SU-DHL-6 (cell line): ENCODE measurements at regions not wholly inside any gene's neighbourhood (a gene's known extent, or its start where the extent isn't known, plus 50 kb on each side); places are given as distances from the start of the nearest gene placed in this dataset.

Experiments used
- H2AFZ ChIP-seq: fragments of 200-600 bp; sonication (generic); 2 replicates; pipeline ENCODE4 v1.6.1; 2014; ENCODE audit warnings: low read depth, mild to moderate bottlenecking, moderate library complexity, mixed read lengths, antibody characterized with exemption, low read length; ENCODE audit not compliant: severe bottlenecking
- H3F3A ChIP-seq: fragments of 200-600 bp; shearing (Covaris generic); 2 replicates; pipeline ENCODE4 v1.6.0; 2016; ENCODE audit warnings: antibody characterized with exemption, mild to moderate bottlenecking; ENCODE audit not compliant: insufficient read depth
- H3K27ac ChIP-seq: fragments of 200-600 bp; sonication (generic); 2 replicates; pipeline ENCODE4 v1.5.1; 2016; ENCODE audit warnings: low read depth, mild to moderate bottlenecking, low read length, moderate library complexity, mixed read lengths
- H3K27me3 ChIP-seq: fragments of 200-600 bp; sonication (generic), shearing (Covaris generic); 2 replicates; pipeline ENCODE4 v1.6.0; 2014; ENCODE audit warnings: mild to moderate bottlenecking, low read length
- H3K36me3 ChIP-seq: fragments of 200-600 bp; sonication (generic); 2 replicates; pipeline ENCODE4 v1.6.1; 2014; ENCODE audit warnings: mild to moderate bottlenecking, low read length, mixed read lengths
- H3K4me2 ChIP-seq: fragments of 300-600, 200-600 bp; shearing (Covaris generic), sonication (generic); 2 replicates; pipeline ENCODE4 v1.6.0; 2014; ENCODE audit warnings: low read length, low read depth, mild to moderate bottlenecking; ENCODE audit not compliant: poor library complexity, severe bottlenecking
- H3K4me3 ChIP-seq: fragments of 200-600 bp; sonication (generic); 2 replicates; pipeline ENCODE4 v1.5.1; 2014; ENCODE audit warnings: antibody characterized with exemption, low read length, mild to moderate bottlenecking, mixed read lengths; ENCODE audit not compliant: insufficient read depth, poor library complexity, severe bottlenecking
- H3K79me2 ChIP-seq: fragments of 200-600 bp; sonication (generic); 2 replicates; pipeline ENCODE4 v1.6.1; 2014; ENCODE audit warnings: mild to moderate bottlenecking, low read length, moderate library complexity; ENCODE audit not compliant: insufficient read depth
- H3K9ac ChIP-seq: fragments of 200-600 bp; sonication (generic); 2 replicates; pipeline ENCODE4 v1.7.0; 2014; ENCODE audit warnings: mild to moderate bottlenecking, low read length
- H3K9me2 ChIP-seq: fragments of 200-600 bp; sonication (generic); replicated peaks from 2 replicates; pipeline ENCODE4 v1.6.1; 2014; ENCODE audit warnings: low read length; ENCODE audit not compliant: insufficient read depth
- H3K9me3 ChIP-seq: fragments of 200-600 bp; sonication (generic); 2 replicates; pipeline ENCODE4 v1.6.1; 2014; ENCODE audit warnings: low read length, mixed read lengths; ENCODE audit not compliant: insufficient read depth
- H4K20me1 ChIP-seq: fragments of 200-600 bp; sonication (generic); 2 replicates; pipeline ENCODE4 v1.6.1; 2014; ENCODE audit warnings: low read depth, mild to moderate bottlenecking, antibody characterized with exemption, low read length, moderate library complexity, mixed read lengths
- EZH2phosphoT487 ChIP-seq: fragments of 200-600 bp; sonication (generic), shearing (Covaris generic); conservative IDR thresholded peaks from 2 replicates; pipeline ENCODE4 v1.6.1; 2018; ENCODE audit warnings: mild to moderate bottlenecking, antibody characterized with exemption, low read length, moderate library complexity, mixed read lengths
- TF ChIP-seq, protein P1 (sequence below): fragments of 200-600 bp; sonication (generic); IDR thresholded peaks from one replicate; pipeline ENCODE4 v1.5.1; 2017; ENCODE audit warnings: antibody characterized with exemption, mild to moderate bottlenecking, low read length, moderate library complexity; ENCODE audit not compliant: insufficient read depth, poor library complexity, severe bottlenecking

DNA sequence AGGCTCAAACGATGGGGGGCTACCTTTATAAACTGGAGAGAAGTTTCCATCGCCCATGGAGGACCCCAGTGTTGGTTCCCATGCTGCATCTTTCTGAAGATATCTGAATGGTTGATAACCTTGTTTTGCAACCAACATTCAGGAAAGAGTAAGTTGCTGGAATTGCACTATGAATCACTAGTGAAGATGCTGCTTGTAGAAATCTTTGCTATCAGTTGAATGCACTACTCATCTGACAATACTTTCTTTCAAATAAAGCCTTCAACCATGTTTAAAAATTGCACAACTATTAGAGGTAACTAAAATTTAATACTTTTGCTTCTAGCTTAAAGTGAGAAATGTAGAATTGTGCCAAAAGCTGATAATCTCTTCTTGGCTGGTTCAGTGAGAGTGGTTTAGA, 86.8 kb upstream of the HIVEP3 start:
- TF ChIP-seq, protein P1, sequence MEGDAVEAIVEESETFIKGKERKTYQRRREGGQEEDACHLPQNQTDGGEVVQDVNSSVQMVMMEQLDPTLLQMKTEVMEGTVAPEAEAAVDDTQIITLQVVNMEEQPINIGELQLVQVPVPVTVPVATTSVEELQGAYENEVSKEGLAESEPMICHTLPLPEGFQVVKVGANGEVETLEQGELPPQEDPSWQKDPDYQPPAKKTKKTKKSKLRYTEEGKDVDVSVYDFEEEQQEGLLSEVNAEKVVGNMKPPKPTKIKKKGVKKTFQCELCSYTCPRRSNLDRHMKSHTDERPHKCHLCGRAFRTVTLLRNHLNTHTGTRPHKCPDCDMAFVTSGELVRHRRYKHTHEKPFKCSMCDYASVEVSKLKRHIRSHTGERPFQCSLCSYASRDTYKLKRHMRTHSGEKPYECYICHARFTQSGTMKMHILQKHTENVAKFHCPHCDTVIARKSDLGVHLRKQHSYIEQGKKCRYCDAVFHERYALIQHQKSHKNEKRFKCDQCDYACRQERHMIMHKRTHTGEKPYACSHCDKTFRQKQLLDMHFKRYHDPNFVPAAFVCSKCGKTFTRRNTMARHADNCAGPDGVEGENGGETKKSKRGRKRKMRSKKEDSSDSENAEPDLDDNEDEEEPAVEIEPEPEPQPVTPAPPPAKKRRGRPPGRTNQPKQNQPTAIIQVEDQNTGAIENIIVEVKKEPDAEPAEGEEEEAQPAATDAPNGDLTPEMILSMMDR: no peak
- TF ChIP-seq EZH2phosphoT487: no peak
- H4K20me1 ChIP-seq: no peaks in the 10 kb centered on the region

DNA sequence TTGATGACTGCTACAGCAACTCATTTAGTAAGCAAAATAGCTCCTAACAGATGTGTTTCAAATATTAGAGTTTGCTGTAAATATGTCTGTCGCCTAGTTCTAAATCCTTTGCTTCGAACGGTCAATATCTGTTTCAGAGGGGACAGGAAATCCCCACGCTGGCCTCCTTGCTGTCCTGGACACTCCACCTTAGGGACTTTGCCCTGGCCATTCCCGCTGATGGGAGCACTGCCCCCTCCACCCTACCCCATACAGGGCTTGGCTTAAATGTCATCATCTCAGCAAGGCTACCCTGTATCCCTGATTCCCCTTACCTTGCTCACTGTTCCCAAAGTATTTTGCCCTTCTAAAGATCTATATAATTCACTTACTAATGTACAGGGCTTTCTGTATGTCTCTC, 86.1 kb upstream of the HIVEP3 start:
- Histone ChIP-seq H3K9me2 (no peaks in the 10 kb centered on the region), H3K27me3 (no peaks in the 10 kb centered on the region)

More for the DNA sequence above, 86.8 kb upstream of the HIVEP3 start:
- Histone ChIP-seq H3K36me3 (no peaks in the 10 kb centered on the region), H3K27ac (no peak overlapping the region), H3F3A (no peaks in the 10 kb centered on the region), H3K9me2 (no peaks in the 10 kb centered on the region), H3K9ac (no peak overlapping the region), H3K4me3 (no peak overlapping the region), H3K4me2 (no peak overlapping the region), H2AFZ (no peak overlapping the region), H3K9me3 (no peaks in the 10 kb centered on the region), H3K27me3 (no peaks in the 10 kb centered on the region), H3K79me2 (no peaks in the 10 kb centered on the region)

DNA sequence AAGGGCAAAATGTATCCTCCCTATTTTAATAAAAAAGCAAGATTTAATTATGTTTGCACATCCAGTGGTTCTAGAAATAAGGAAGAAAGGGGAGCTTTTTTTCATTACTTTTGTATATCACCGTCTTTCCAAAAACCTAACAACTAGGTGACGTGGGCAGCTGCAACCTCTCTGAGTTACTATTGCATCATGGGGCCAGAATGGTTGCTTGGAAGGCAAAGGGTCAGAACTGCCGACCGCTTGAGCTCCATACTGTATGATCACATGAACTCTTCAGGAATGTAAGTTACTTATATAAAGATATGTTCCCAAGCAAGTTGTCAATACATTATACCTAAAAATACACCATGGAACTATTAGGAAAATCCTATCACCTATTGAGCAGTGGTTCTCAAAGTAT, 85.6 kb upstream of the HIVEP3 start:
- Histone ChIP-seq H2AFZ (no peak overlapping the region), H3K9me2 (no peaks in the 10 kb centered on the region), H3K9ac (no peak overlapping the region), H3K4me2 (no peak overlapping the region), H3K27ac (no peak overlapping the region), H4K20me1 (no peaks in the 10 kb centered on the region), H3K27me3 (no peaks in the 10 kb centered on the region), H3F3A (no peaks in the 10 kb centered on the region), H3K79me2 (no peaks in the 10 kb centered on the region), H3K9me3 (no peaks in the 10 kb centered on the region), H3K4me3 (no peak overlapping the region), H3K36me3 (no peaks in the 10 kb centered on the region)
- TF ChIP-seq, protein P1: no peak
- TF ChIP-seq EZH2phosphoT487: no peak

More for the DNA sequence above, 86.1 kb upstream of the HIVEP3 start:
- Histone ChIP-seq H3F3A (no peaks in the 10 kb centered on the region), H3K4me3 (no peak overlapping the region), H3K36me3 (no peaks in the 10 kb centered on the region), H3K27ac (no peak overlapping the region), H3K9me3 (no peaks in the 10 kb centered on the region), H3K9ac (no peak overlapping the region), H2AFZ (no peak overlapping the region), H3K4me2 (no peak overlapping the region), H4K20me1 (no peaks in the 10 kb centered on the region), H3K79me2 (no peaks in the 10 kb centered on the region)
- no peak for TF ChIP-seq EZH2phosphoT487
- TF ChIP-seq, protein P1: no peak
